ENCODE measurements at regions not wholly inside any gene's neighbourhood (a gene's known extent, or its start where the extent isn't known, plus 50 kb on each side); places are given as distances from the start of the nearest gene placed in this dataset.

DNA sequence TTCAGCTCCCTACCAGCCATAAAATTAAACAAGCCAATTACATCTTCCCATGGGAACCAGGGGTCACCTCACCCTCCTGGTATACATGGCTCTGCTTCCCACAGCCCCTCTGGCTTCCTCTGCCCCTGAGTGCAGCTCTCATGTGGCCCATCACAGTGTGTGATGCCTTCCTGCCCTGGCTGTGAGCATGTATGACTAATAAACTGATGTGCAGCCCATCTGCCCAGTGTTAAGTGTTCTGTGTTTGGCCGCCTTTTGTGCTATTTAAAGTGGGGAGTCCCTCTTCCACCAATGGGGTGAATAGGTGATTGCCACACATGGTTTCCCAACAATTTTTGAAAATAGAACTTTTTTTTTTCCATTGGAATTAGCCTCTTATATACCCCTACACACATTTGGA is 87.7 kb upstream of the PIEZO2 start (continued):
- TF ChIP-seq, protein P1, sequence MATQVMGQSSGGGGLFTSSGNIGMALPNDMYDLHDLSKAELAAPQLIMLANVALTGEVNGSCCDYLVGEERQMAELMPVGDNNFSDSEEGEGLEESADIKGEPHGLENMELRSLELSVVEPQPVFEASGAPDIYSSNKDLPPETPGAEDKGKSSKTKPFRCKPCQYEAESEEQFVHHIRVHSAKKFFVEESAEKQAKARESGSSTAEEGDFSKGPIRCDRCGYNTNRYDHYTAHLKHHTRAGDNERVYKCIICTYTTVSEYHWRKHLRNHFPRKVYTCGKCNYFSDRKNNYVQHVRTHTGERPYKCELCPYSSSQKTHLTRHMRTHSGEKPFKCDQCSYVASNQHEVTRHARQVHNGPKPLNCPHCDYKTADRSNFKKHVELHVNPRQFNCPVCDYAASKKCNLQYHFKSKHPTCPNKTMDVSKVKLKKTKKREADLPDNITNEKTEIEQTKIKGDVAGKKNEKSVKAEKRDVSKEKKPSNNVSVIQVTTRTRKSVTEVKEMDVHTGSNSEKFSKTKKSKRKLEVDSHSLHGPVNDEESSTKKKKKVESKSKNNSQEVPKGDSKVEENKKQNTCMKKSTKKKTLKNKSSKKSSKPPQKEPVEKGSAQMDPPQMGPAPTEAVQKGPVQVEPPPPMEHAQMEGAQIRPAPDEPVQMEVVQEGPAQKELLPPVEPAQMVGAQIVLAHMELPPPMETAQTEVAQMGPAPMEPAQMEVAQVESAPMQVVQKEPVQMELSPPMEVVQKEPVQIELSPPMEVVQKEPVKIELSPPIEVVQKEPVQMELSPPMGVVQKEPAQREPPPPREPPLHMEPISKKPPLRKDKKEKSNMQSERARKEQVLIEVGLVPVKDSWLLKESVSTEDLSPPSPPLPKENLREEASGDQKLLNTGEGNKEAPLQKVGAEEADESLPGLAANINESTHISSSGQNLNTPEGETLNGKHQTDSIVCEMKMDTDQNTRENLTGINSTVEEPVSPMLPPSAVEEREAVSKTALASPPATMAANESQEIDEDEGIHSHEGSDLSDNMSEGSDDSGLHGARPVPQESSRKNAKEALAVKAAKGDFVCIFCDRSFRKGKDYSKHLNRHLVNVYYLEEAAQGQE (IDR thresholded peaks at IDR 0.05; ENCODE audit: unreplicated experiment), result no peak
- TF ChIP-seq POLR2AphosphoS5 (IDR thresholded peaks at IDR 0.05; ENCODE audit: low read depth) (no peak), STAT1 (IDR thresholded peaks at IDR 0.05; ENCODE audit: unreplicated experiment) (no peak), EZH2 (IDR thresholded peaks at IDR 0.05; ENCODE audit: low read depth, unreplicated experiment) (no peak), ZNF114 (CRISPR knock-in tag; IDR thresholded peaks at IDR 0.05) (no peak)
- TF ChIP-seq, protein P2, sequence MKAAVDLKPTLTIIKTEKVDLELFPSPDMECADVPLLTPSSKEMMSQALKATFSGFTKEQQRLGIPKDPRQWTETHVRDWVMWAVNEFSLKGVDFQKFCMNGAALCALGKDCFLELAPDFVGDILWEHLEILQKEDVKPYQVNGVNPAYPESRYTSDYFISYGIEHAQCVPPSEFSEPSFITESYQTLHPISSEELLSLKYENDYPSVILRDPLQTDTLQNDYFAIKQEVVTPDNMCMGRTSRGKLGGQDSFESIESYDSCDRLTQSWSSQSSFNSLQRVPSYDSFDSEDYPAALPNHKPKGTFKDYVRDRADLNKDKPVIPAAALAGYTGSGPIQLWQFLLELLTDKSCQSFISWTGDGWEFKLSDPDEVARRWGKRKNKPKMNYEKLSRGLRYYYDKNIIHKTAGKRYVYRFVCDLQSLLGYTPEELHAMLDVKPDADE (IDR thresholded peaks at IDR 0.05), result no peak

DNA sequence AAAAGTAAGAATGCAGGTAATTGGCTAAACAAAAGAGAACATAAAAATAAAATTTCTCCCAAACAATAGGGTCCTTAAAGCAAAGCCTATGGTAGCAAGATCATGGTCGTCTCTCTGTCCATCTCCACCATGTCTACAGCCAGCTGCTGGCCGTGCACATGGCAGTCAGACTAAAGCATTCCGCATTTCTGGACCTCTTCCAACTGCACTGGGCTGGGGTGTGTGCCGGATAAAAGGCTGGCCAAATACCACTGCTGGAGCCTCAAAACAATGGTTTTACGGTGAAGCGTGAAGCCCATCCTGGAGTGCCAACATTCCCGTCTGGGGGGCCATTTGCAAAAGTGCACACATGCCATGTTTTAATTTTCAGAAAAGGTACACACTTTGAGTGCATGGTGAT is 74.8 kb upstream of the PIEZO2 start:
- Histone ChIP-seq H3K27ac (ENCODE audit: low read depth) (no peak overlapping the region), H3K36me3 (ENCODE audit: insufficient read depth) (no peaks in the 10 kb centered on the region), H3K4me2 (no peak overlapping the region), H3F3A (replicated peaks; ENCODE audit: low read depth) (no peaks in the 10 kb centered on the region), H3K9me2 (ENCODE audit: insufficient read depth) (peaks cover 7% of the 10 kb centered on the region), H3K27me3 (ENCODE audit: insufficient read depth) (no peaks in the 10 kb centered on the region), H3K79me2 (replicated peaks; ENCODE audit: insufficient read depth) (no peaks in the 10 kb centered on the region), H3K4me3 (no peak overlapping the region), H3K4me1 (ENCODE audit: insufficient read depth) (no peaks in the 10 kb centered on the region), H4K20me1 (replicated peaks; ENCODE audit: insufficient read depth) (no peaks in the 10 kb centered on the region), H2AFZ (no peak overlapping the region)
- ATAC-seq, result no peak
- Mint-ChIP-seq H3K36me3 (ENCODE audit: low read depth) (no peaks in the 10 kb centered on the region), H3K27me3 (ENCODE audit: insufficient read depth, low read depth, poor library complexity) (no peaks in the 10 kb centered on the region), H3K27ac (no peak overlapping the region), H3K9me3 (no peaks in the 10 kb centered on the region), H3K4me1 (peaks cover 6% of the 10 kb centered on the region; the same call in 2 of the 3 replicates), H3K4me3 (no peak overlapping the region)
- DNase-seq (ENCODE audit: low spot score), result no peak
- TF ChIP-seq, protein P2 (IDR thresholded peaks at IDR 0.05), result no peak
- TF ChIP-seq ZNF114 (CRISPR knock-in tag; IDR thresholded peaks at IDR 0.05) (no peak), ZNF331 (CRISPR knock-in tag; IDR thresholded peaks at IDR 0.05; ENCODE audit: low read depth) (no peak), POLR2AphosphoS5 (IDR thresholded peaks at IDR 0.05; ENCODE audit: low read depth) (no peak)
- TF ChIP-seq, protein P3, sequence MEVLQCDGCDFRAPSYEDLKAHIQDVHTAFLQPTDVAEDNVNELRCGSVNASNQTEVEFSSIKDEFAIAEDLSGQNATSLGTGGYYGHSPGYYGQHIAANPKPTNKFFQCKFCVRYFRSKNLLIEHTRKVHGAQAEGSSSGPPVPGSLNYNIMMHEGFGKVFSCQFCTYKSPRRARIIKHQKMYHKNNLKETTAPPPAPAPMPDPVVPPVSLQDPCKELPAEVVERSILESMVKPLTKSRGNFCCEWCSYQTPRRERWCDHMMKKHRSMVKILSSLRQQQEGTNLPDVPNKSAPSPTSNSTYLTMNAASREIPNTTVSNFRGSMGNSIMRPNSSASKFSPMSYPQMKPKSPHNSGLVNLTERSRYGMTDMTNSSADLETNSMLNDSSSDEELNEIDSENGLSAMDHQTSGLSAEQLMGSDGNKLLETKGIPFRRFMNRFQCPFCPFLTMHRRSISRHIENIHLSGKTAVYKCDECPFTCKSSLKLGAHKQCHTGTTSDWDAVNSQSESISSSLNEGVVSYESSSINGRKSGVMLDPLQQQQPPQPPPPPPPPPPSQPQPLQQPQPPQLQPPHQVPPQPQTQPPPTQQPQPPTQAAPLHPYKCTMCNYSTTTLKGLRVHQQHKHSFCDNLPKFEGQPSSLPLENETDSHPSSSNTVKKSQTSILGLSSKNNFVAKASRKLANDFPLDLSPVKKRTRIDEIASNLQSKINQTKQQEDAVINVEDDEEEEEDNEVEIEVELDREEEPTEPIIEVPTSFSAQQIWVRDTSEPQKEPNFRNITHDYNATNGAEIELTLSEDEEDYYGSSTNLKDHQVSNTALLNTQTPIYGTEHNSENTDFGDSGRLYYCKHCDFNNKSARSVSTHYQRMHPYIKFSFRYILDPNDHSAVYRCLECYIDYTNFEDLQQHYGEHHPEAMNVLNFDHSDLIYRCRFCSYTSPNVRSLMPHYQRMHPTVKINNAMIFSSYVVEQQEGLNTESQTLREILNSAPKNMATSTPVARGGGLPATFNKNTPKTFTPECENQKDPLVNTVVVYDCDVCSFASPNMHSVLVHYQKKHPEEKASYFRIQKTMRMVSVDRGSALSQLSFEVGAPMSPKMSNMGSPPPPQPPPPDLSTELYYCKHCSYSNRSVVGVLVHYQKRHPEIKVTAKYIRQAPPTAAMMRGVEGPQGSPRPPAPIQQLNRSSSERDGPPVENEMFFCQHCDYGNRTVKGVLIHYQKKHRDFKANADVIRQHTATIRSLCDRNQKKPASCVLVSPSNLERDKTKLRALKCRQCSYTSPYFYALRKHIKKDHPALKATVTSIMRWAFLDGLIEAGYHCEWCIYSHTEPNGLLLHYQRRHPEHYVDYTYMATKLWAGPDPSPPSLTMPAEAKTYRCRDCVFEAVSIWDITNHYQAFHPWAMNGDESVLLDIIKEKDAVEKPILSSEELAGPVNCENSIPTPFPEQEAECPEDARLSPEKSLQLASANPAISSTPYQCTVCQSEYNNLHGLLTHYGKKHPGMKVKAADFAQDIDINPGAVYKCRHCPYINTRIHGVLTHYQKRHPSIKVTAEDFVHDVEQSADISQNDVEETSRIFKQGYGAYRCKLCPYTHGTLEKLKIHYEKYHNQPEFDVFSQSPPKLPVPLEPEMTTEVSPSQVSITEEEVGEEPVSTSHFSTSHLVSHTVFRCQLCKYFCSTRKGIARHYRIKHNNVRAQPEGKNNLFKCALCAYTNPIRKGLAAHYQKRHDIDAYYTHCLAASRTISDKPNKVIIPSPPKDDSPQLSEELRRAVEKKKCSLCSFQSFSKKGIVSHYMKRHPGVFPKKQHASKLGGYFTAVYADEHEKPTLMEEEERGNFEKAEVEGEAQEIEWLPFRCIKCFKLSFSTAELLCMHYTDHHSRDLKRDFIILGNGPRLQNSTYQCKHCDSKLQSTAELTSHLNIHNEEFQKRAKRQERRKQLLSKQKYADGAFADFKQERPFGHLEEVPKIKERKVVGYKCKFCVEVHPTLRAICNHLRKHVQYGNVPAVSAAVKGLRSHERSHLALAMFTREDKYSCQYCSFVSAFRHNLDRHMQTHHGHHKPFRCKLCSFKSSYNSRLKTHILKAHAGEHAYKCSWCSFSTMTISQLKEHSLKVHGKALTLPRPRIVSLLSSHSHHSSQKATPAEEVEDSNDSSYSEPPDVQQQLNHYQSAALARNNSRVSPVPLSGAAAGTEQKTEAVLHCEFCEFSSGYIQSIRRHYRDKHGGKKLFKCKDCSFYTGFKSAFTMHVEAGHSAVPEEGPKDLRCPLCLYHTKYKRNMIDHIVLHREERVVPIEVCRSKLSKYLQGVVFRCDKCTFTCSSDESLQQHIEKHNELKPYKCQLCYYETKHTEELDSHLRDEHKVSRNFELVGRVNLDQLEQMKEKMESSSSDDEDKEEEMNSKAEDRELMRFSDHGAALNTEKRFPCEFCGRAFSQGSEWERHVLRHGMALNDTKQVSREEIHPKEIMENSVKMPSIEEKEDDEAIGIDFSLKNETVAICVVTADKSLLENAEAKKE (CRISPR knock-in tag; IDR thresholded peaks at IDR 0.05), result no peak
- TF ChIP-seq, protein P1 (IDR thresholded peaks at IDR 0.05; ENCODE audit: unreplicated experiment), result no peak
